ENCODE measurements at regions not wholly inside any gene's neighbourhood (a gene's known extent, or its start where the extent isn't known, plus 50 kb on each side); places are given as distances from the start of the nearest gene placed in this dataset.

GRCh38 chr1:71324671-71325267 is 243.9 kb upstream of the ZRANB2 start:
- Histone ChIP-seq H3K4me3 (no peak overlapping the region), H3K9me3 (peaks cover 0 to 2% (median 0%) of the 10 kb centered on the region in 4 donors), H3K27ac (no peak overlapping the region), H3K4me1 (no peaks in the 10 kb centered on the region), H3K36me3 (no peaks in the 10 kb centered on the region), H3K27me3 (no peaks in the 10 kb centered on the region)
- TF ChIP-seq POLR2AphosphoS5 (IDR thresholded peaks at IDR 0.05): no peak
- TF ChIP-seq EP300 (IDR thresholded peaks at IDR 0.05): no peak
- no peak for TF ChIP-seq CTCF (IDR thresholded peaks at IDR 0.05)
- TF ChIP-seq POLR2A (IDR thresholded peaks at IDR 0.05): no peak
- DNase-seq: no peak
- WGBS, 2 donors: 49 to 50% methylated on average over 1 of the region's 1 CpG
- intact Hi-C loops (cut with DNase I): no loop called here

DNA sequence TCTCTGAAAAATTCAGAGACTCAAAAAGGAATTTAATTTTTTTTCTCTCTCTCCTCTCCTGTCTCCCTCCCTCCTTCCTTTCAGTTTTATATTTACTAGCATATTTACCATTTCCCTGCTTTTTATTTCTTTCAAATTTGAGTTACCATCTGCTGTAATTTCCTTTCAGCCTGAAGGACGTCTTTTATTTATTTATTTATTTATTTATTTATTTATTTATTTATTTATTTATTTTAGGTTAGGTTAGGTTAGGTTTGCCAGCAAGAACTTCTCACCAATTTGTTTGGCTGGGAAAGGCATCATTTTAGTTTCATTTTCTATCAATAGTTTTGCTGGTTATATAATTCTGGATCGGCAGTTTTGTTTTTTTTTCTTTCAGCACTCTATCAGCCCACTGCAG is 231.7 kb upstream of the ZRANB2 start:
- intact Hi-C loops (cut with DNase I): no loop called here
- WGBS, 2 donors: 26 to 58% methylated on average over 2 of the region's 2 CpGs
- Histone ChIP-seq H3K4me1 (no peaks in the 10 kb centered on the region), H3K27ac (no peak overlapping the region), H3K36me3 (no peaks in the 10 kb centered on the region), H3K9me3 (peaks cover 0 to 4% (median 1%) of the 10 kb centered on the region in 4 donors), H3K27me3 (no peaks in the 10 kb centered on the region), H3K4me3 (no peak overlapping the region)
- no peak for DNase-seq
- TF ChIP-seq POLR2AphosphoS5 (IDR thresholded peaks at IDR 0.05) (no peak), CTCF (IDR thresholded peaks at IDR 0.05) (no peak), POLR2A (IDR thresholded peaks at IDR 0.05) (no peak), EP300 (IDR thresholded peaks at IDR 0.05) (no peak)

DNA sequence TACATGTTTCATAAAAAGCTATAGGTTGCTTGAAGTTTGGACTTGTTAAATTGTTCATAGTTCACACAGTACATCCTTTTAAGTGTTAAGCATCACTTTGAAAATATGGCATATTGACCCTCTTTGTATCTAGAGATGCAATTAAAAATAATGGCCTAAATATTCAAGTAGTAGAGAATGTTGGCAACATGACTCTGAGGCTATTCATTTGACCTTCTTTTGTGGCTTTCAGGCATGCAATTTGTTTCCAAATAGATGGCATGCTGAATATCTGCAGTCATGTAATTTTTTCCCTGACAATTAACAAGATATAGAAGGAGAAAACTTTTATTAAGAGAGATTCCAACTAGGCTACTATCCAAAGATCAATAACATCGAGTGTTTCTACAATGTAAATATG is 230.5 kb upstream of the ZRANB2 start:
- DNase-seq: no peak
- intact Hi-C loops (cut with DNase I): no loop called here
- H3K27me3 ChIP-seq: no peaks in the 10 kb centered on the region
- no peaks in the 10 kb centered on the region for H3K4me1 ChIP-seq
- TF ChIP-seq POLR2AphosphoS5 (IDR thresholded peaks at IDR 0.05) (no peak), POLR2A (IDR thresholded peaks at IDR 0.05) (no peak), EP300 (IDR thresholded peaks at IDR 0.05) (no peak), CTCF (IDR thresholded peaks at IDR 0.05) (no peak)
- H3K9me3 ChIP-seq: peaks cover 0 to 3% (median under 1%) of the 10 kb centered on the region in 4 donors
- WGBS, 2 donors: 59 to 60% methylated on average over 1 of the region's 1 CpG
- no peak overlapping the region for H3K27ac ChIP-seq
- H3K4me3 ChIP-seq: no peak overlapping the region
- H3K36me3 ChIP-seq: no peaks in the 10 kb centered on the region

DNA sequence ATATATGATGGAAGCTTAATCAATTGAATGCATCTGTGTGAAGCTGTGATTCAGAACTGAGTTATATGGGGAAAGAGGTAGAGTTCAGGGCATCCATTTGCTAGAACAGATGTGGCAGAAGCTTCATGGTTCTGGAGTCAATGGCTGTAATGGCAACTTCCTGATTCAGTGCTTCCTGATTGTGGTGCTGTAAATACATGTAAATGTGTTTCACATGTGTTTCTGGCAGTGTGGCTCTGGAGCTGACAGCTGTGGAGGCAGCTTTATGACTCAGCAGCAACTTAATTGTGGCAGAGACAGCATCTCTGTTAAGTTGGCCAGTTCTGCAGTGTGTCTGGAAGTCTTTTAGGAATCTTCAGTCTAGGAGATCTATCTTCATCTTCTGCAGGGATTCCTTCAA is 226.6 kb upstream of the ZRANB2 start:
- H3K4me1 ChIP-seq: no peaks in the 10 kb centered on the region
- no peaks in the 10 kb centered on the region for H3K9me3 ChIP-seq
- H3K36me3 ChIP-seq: no peaks in the 10 kb centered on the region
- no peak overlapping the region for H3K4me3 ChIP-seq
- no peak for TF ChIP-seq EP300 (IDR thresholded peaks at IDR 0.05)
- TF ChIP-seq CTCF (IDR thresholded peaks at IDR 0.05): no peak
- TF ChIP-seq POLR2AphosphoS5 (IDR thresholded peaks at IDR 0.05): no peak
- no peak for TF ChIP-seq POLR2A (IDR thresholded peaks at IDR 0.05)
- H3K27ac ChIP-seq: no peak overlapping the region
- H3K27me3 ChIP-seq: no peaks in the 10 kb centered on the region
- DNase-seq: no peak
- intact Hi-C loops (cut with DNase I): no loop called here

DNA sequence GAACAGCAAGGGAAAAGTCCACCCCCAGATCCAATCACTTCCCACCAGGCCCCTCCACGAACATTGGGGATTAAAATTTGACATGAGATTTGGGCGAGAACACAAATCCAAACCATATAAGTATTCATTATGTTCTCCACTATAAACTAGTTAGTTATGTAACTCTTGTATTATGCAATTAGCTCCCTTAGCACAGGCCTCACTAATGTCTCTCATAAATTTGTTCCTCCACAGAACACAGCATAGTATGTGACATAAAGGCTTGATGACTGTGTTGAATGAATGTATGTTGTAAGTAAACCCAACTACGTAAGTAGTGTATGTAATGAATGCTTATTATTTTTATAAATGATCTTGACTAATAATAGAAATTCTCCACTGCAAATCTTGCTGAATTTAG is 223.3 kb upstream of the ZRANB2 start:
- 48 to 57% methylated on average over 3 of the region's 3 CpGs for WGBS, 2 donors
- no peak for TF ChIP-seq POLR2A (IDR thresholded peaks at IDR 0.05)
- no peak for TF ChIP-seq EP300 (IDR thresholded peaks at IDR 0.05)
- no peak for TF ChIP-seq POLR2AphosphoS5 (IDR thresholded peaks at IDR 0.05)
- TF ChIP-seq CTCF (IDR thresholded peaks at IDR 0.05): no peak
- H3K27me3 ChIP-seq: no peaks in the 10 kb centered on the region
- H3K36me3 ChIP-seq: no peaks in the 10 kb centered on the region
- H3K4me3 ChIP-seq: no peak overlapping the region
- DNase-seq: no peak
- H3K9me3 ChIP-seq: no peaks in the 10 kb centered on the region
- intact Hi-C loops (cut with DNase I): no loop called here
- no peak overlapping the region for H3K27ac ChIP-seq
- H3K4me1 ChIP-seq: no peaks in the 10 kb centered on the region
